Neural cell (in vitro differentiated cells): ENCODE measurements at regions not wholly inside any gene's neighbourhood (a gene's known extent, or its start where the extent isn't known, plus 50 kb on each side); places are given as distances from the start of the nearest gene placed in this dataset.

Source experiments
- H2AFZ ChIP-seq: fragments of 200-600, 300-800 bp; sonication (generic), shearing (Covaris generic); 2 replicates; pipeline ENCODE4 v1.6.0; 2014; ENCODE audit warnings: low read depth, mild to moderate bottlenecking, antibody characterized with exemption, low read length, moderate library complexity
- H3F3A ChIP-seq: fragments of 200-600 bp; shearing (Covaris generic); 2 replicates; pipeline ENCODE4 v1.6.1; 2016; ENCODE audit warnings: mild to moderate bottlenecking, moderate library complexity, mixed read lengths, antibody characterized with exemption, low read length; ENCODE audit not compliant: insufficient read depth, poor library complexity, severe bottlenecking
- H3K27ac ChIP-seq: fragments of 200-600, 300-800 bp; sonication (generic), shearing (Covaris generic); 2 replicates; pipeline ENCODE4 v1.5.1; 2014; ENCODE audit warnings: mild to moderate bottlenecking, low read length, moderate library complexity
- H3K27me3 ChIP-seq: fragments of 300-800, 200-600 bp; sonication (generic), shearing (Covaris generic); 2 replicates; pipeline ENCODE4 v1.6.0; 2014; ENCODE audit warnings: mild to moderate bottlenecking, low read depth, low read length, moderate library complexity; ENCODE audit not compliant: insufficient read depth
- H3K36me3 ChIP-seq: fragments of 300-800, 200-600 bp; sonication (generic), shearing (Covaris generic); 2 replicates; pipeline ENCODE4 v1.5.1; 2014; ENCODE audit warnings: mild to moderate bottlenecking, antibody characterized with exemption, low read length, moderate library complexity; ENCODE audit not compliant: insufficient read depth
- H3K4me2 ChIP-seq: fragments of 300-800, 200-600 bp; sonication (generic), shearing (Covaris generic); 2 replicates; pipeline ENCODE4 v1.6.0; 2014; ENCODE audit warnings: mild to moderate bottlenecking, low read length
- H3K4me3 ChIP-seq: fragments of 300-800, 200-600 bp; sonication (generic), shearing (Covaris generic); 2 replicates; pipeline ENCODE4 v1.5.1; 2014; ENCODE audit warnings: mild to moderate bottlenecking, low read length, moderate library complexity
- H3K79me2 ChIP-seq: fragments of 200-600 bp; shearing (Covaris generic); replicated peaks from 2 replicates; pipeline ENCODE4 v1.6.0; 2014; ENCODE audit warnings: mild to moderate bottlenecking, low read length, moderate library complexity; ENCODE audit not compliant: insufficient read depth
- H3K9ac ChIP-seq: fragments of 300-800, 200-600 bp; sonication (generic), shearing (Covaris generic); 2 replicates; pipeline ENCODE4 v1.6.1; 2016; ENCODE audit warnings: mild to moderate bottlenecking, low read length, mixed read lengths
- H3K9me2 ChIP-seq: fragments of 200-600 bp; shearing (Covaris generic); 2 replicates; pipeline ENCODE4 v1.6.1; 2016; ENCODE audit warnings: mild to moderate bottlenecking, low read length, mixed read lengths; ENCODE audit not compliant: insufficient read depth
- H3K9me3 ChIP-seq: fragments of 200-600, 300-800 bp; sonication (generic), shearing (Covaris generic); 2 replicates; pipeline ENCODE4 v1.6.1; 2016; ENCODE audit warnings: mild to moderate bottlenecking, mixed run types, low read length, moderate library complexity, mixed read lengths
- H4K20me1 ChIP-seq: fragments of 200-600 bp; shearing (Covaris generic); 2 replicates; pipeline ENCODE4 v1.6.1; 2016; ENCODE audit warnings: mild to moderate bottlenecking, mixed run types; ENCODE audit not compliant: insufficient read depth
- CTCF ChIP-seq: fragments of 450-650 bp; IDR thresholded peaks from 2 replicates; pipeline ENCODE4 v1.5.1; 2014; ENCODE audit warnings: antibody characterized with exemption, mild to moderate bottlenecking, moderate library complexity; ENCODE audit not compliant: poor library complexity, severe bottlenecking
- EP300 ChIP-seq: fragments of 450-650 bp; conservative IDR thresholded peaks from 2 replicates; pipeline ENCODE4 v1.6.1; 2014; ENCODE audit warnings: antibody characterized with exemption, mild to moderate bottlenecking, moderate library complexity; ENCODE audit not compliant: poor library complexity, severe bottlenecking
- EZH2 ChIP-seq: fragments of 200-600, 300-800 bp; shearing (Covaris generic), sonication (generic); IDR thresholded peaks from 2 replicates; pipeline ENCODE4 v1.6.1; 2014; ENCODE audit warnings: antibody characterized with exemption, low read length, borderline replicate concordance, mild to moderate bottlenecking; ENCODE audit not compliant: insufficient read depth, poor library complexity, severe bottlenecking
- MXI1 ChIP-seq: fragments of 450-650 bp; conservative IDR thresholded peaks from 2 replicates; pipeline ENCODE4 v1.6.1; 2014; ENCODE audit warnings: antibody characterized with exemption, mild to moderate bottlenecking; ENCODE audit not compliant: poor library complexity, severe bottlenecking
- POLR2AphosphoS5 ChIP-seq: IDR thresholded peaks from 2 replicates; pipeline ENCODE4 v1.6.1; 2012
- RAD21 ChIP-seq: fragments of 450-650 bp; conservative IDR thresholded peaks from 2 replicates; pipeline ENCODE4 v1.6.1; 2014; ENCODE audit warnings: antibody characterized with exemption, mild to moderate bottlenecking, moderate library complexity
- SMC3 ChIP-seq: fragments of 450-650 bp; conservative IDR thresholded peaks from 2 replicates; pipeline ENCODE4 v1.6.1; 2014; ENCODE audit warnings: antibody characterized with exemption, mild to moderate bottlenecking, moderate library complexity; ENCODE audit not compliant: poor library complexity
- TAF1 ChIP-seq: IDR thresholded peaks from 2 replicates; pipeline ENCODE4 v1.6.1; 2012; ENCODE audit warnings: low read depth
- TF ChIP-seq, protein P1 (sequence below): IDR thresholded peaks from 2 replicates; pipeline ENCODE4 v1.6.1; 2012; ENCODE audit warnings: borderline replicate concordance

DNA sequence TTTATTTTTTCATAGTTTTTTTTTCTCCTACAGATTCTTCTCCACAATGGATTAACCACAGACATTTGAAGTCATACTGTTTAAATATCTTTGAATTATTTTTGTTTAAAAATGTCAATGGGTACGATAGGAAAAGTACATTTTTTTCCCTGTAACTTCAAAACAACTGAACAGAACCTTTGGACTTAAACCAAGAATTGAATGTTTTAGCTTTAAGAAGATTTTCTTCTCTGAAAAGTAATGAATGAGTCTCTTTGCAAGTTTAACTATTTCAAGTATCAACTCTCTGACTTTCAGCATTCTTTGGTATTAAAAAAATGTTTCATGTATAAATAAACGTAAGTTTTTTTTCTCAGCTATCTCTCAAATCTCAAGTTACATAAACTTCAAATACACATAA lies 364.3 kb downstream of the FBXO8 start:
- Histone ChIP-seq H3K4me3 (no peak overlapping the region), H3K9me2 (no peaks in the 10 kb centered on the region), H3K79me2 (no peaks in the 10 kb centered on the region), H3K27me3 (no peaks in the 10 kb centered on the region), H3K36me3 (no peaks in the 10 kb centered on the region), H4K20me1 (no peaks in the 10 kb centered on the region), H3K9ac (no peak overlapping the region), H3K27ac (no peak overlapping the region), H3F3A (no peaks in the 10 kb centered on the region), H3K9me3 (no peaks in the 10 kb centered on the region), H3K4me2 (no peak overlapping the region), H2AFZ (no peak overlapping the region)
- TF ChIP-seq EZH2 (no peak), RAD21 (no peak), MXI1 (no peak), POLR2AphosphoS5 (no peak), CTCF (no peak), TAF1 (no peak), EP300 (no peak), SMC3 (no peak)
- TF ChIP-seq, protein P1, sequence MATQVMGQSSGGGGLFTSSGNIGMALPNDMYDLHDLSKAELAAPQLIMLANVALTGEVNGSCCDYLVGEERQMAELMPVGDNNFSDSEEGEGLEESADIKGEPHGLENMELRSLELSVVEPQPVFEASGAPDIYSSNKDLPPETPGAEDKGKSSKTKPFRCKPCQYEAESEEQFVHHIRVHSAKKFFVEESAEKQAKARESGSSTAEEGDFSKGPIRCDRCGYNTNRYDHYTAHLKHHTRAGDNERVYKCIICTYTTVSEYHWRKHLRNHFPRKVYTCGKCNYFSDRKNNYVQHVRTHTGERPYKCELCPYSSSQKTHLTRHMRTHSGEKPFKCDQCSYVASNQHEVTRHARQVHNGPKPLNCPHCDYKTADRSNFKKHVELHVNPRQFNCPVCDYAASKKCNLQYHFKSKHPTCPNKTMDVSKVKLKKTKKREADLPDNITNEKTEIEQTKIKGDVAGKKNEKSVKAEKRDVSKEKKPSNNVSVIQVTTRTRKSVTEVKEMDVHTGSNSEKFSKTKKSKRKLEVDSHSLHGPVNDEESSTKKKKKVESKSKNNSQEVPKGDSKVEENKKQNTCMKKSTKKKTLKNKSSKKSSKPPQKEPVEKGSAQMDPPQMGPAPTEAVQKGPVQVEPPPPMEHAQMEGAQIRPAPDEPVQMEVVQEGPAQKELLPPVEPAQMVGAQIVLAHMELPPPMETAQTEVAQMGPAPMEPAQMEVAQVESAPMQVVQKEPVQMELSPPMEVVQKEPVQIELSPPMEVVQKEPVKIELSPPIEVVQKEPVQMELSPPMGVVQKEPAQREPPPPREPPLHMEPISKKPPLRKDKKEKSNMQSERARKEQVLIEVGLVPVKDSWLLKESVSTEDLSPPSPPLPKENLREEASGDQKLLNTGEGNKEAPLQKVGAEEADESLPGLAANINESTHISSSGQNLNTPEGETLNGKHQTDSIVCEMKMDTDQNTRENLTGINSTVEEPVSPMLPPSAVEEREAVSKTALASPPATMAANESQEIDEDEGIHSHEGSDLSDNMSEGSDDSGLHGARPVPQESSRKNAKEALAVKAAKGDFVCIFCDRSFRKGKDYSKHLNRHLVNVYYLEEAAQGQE: no peak

GRCh38 chr4:173917255-173917960 lies 366.1 kb downstream of the FBXO8 start:
- Histone ChIP-seq H2AFZ (no peak overlapping the region), H3K4me2 (no peak overlapping the region)

More at GRCh38 chr4:173917255-173917960, 366.1 kb downstream of the FBXO8 start:
- no peaks in the 10 kb centered on the region for H3K36me3 ChIP-seq
- no peaks in the 10 kb centered on the region for H3K79me2 ChIP-seq
- no peaks in the 10 kb centered on the region for H3K9me3 ChIP-seq
- no peak overlapping the region for H3K4me3 ChIP-seq
- no peaks in the 10 kb centered on the region for H3F3A ChIP-seq
- no peak overlapping the region for H3K9ac ChIP-seq
- no peaks in the 10 kb centered on the region for H3K9me2 ChIP-seq
- no peaks in the 10 kb centered on the region for H3K27me3 ChIP-seq
- TF ChIP-seq EZH2: no peak
- TF ChIP-seq POLR2AphosphoS5: no peak
- TF ChIP-seq RAD21: no peak
- TF ChIP-seq, protein P1: no peak
- no peak for TF ChIP-seq SMC3
- no peak for TF ChIP-seq MXI1
- H4K20me1 ChIP-seq: no peaks in the 10 kb centered on the region
- no peak overlapping the region for H3K27ac ChIP-seq
